Epithelial cell of esophagus (primary cell): ENCODE measurements at regions not wholly inside any gene's neighbourhood (a gene's known extent, or its start where the extent isn't known, plus 50 kb on each side); places are given as distances from the start of the nearest gene placed in this dataset.

Experiments used
- DNase-seq: peaks from one replicate; pipeline ENCODE4 v3.0.0; 2010; ENCODE audit warnings: low read depth
- H3K4me3 ChIP-seq: 2 replicates; pipeline ENCODE4 v1.5.1; 2011; ENCODE audit warnings: mild to moderate bottlenecking, low read length, control low read depth
- CTCF ChIP-seq: IDR thresholded peaks from 2 replicates; pipeline ENCODE4 v1.5.1; 2011; ENCODE audit warnings: low read depth, mild to moderate bottlenecking, low read length, control low read depth, inconsistent platforms; ENCODE audit not compliant: insufficient read depth; ENCODE audit errors: missing control alignments

GRCh38 chr12:19572920-19573558, 133.7 kb downstream of the AEBP2 start:
- DNase-seq = peak; percentile 65
- H3K4me3 ChIP-seq = no peak overlapping the region
- TF ChIP-seq CTCF = peak; percentile 74

- no peak for DNase-seq
- no peak overlapping the region for H3K4me3 ChIP-seq
- no peak for TF ChIP-seq CTCF
Measured at GRCh38 chr12:19573866-19574265, 134.6 kb downstream of the AEBP2 start.

- no peak overlapping the region for H3K4me3 ChIP-seq
- no peak for TF ChIP-seq CTCF
- DNase-seq = no peak
Measured at GRCh38 chr12:19574601-19575000, 135.3 kb downstream of the AEBP2 start.

- TF ChIP-seq CTCF = no peak
- DNase-seq = peak; percentile 43
- no peak overlapping the region for H3K4me3 ChIP-seq
Measured at GRCh38 chr12:19575337-19576243, 136.3 kb downstream of the AEBP2 start.

- no peak for DNase-seq
- no peak for TF ChIP-seq CTCF
- no peak overlapping the region for H3K4me3 ChIP-seq
Measured at GRCh38 chr12:19576506-19577280, 137.4 kb downstream of the AEBP2 start.

GRCh38 chr12:19577281-19577530, 137.9 kb downstream of the AEBP2 start:
- H3K4me3 ChIP-seq = no peak overlapping the region
- no peak for TF ChIP-seq CTCF
- DNase-seq = no peak
